Spleen (tissue), 11 donors: ENCODE measurements at regions not wholly inside any gene's neighbourhood (a gene's known extent, or its start where the extent isn't known, plus 50 kb on each side); places are given as distances from the start of the nearest gene placed in this dataset.
"Not testable (repeated sequence)": the region's sequence is repeated elsewhere in the genome, so short reads cannot be mapped to it uniquely, and the experiment has no call there.

Experiments used
- DNase-seq: peaks from one replicate; pipeline ENCODE4 v3.0.0-alpha.2; 2020
- H3K27ac ChIP-seq, 8 donors: fragments of 200-600 bp; sonication (generic) in 7 of 8; 1 replicate in 4 of 8; 2 replicates in 4 of 8; pipeline versions ENCODE4 v1.5.0 to v1.8.0; 2016 to 2021; ENCODE audit warnings: inconsistent platforms in 4 of 8, mild to moderate bottlenecking in 4 of 8, moderate library complexity in 1 of 8
- H3K27me3 ChIP-seq, 7 donors: fragments of 200-600 bp; sonication (generic) in 6 of 7; replicated peaks in 1 of 7; 1 replicate in 4 of 7; 2 replicates in 3 of 7; pipeline versions ENCODE4 v1.5.0 to v1.8.0; 2016 to 2021; ENCODE audit warnings: inconsistent platforms in 3 of 7, mild to moderate bottlenecking in 1 of 7
- H3K36me3 ChIP-seq, 6 donors: fragments of 200-600 bp; sonication (generic) in 5 of 6; 1 replicate in 4 of 6; 2 replicates in 2 of 6; pipeline versions ENCODE4 v1.5.0 to v1.8.0; 2016 to 2021; ENCODE audit warnings: inconsistent platforms in 2 of 6
- H3K4me1 ChIP-seq, 6 donors: fragments of 200-600 bp; sonication (generic) in 5 of 6; 1 replicate in 3 of 6; 2 replicates in 3 of 6; pipeline versions ENCODE4 v1.5.0 to v1.8.0; 2016 to 2021; ENCODE audit warnings: inconsistent platforms in 3 of 6
- H3K4me3 ChIP-seq, 8 donors: fragments of 200-600 bp; sonication (generic) in 7 of 8; 1 replicate in 4 of 8; 2 replicates in 4 of 8; pipeline versions ENCODE4 v1.5.0 to v1.8.0; 2016 to 2021; ENCODE audit warnings: inconsistent platforms in 4 of 8, mild to moderate bottlenecking in 4 of 8, moderate library complexity in 2 of 8
- H3K9me3 ChIP-seq, 8 donors: fragments of 200-600 bp; sonication (generic) in 7 of 8; 1 replicate in 4 of 8; 2 replicates in 4 of 8; pipeline versions ENCODE4 v1.5.0 to v1.8.0; 2016 to 2021; ENCODE audit warnings: inconsistent platforms in 4 of 8
- POLR2A ChIP-seq, 3 donors: fragments of 450-650 bp; IDR thresholded peaks; one replicate each; pipeline ENCODE4 v1.5.1; 2017; ENCODE audit warnings: antibody characterized with exemption in 3 of 3, mild to moderate bottlenecking in 1 of 3
- POLR2AphosphoS5 ChIP-seq, 3 donors: sonication (generic); formaldehyde crosslinking; IDR thresholded peaks; one replicate each; pipeline ENCODE4 v1.5.1; 2017; ENCODE audit warnings: antibody characterized with exemption in 3 of 3
- WGBS, 5 donors: extraction: QIAGEN DNeasy Blood & Tissue Kit in 3 of 5; methylation state at CpG; one replicate each; pipeline versions ENCODE4 v1.1.5 to v1.1.7; 2013 to 2018; 5-methylcytosine and 5-hydroxymethylcytosine counted together
- intact Hi-C: fragments of 100-400 bp; cut with DNase I; formaldehyde crosslinking; loops from one replicate; pipeline ENCODE4 v1.15.0; 2023; ENCODE audit warnings: low total_unique reads
- TF ChIP-seq, protein P1 (sequence below), 11 experiments: fragments of 200-600 bp in 7 of 11; fragments of 450-650 bp in 4 of 11; sonication (generic) in 4 of 11; IDR thresholded peaks in 8 of 11; conservative IDR thresholded peaks in 3 of 11; 1 replicate in 7 of 11; 2 replicates in 4 of 11; pipeline versions ENCODE4 v1.4.0 to v1.8.0; 2016 to 2021; ENCODE audit warnings: antibody characterized with exemption in 11 of 11, inconsistent platforms in 4 of 11, mild to moderate bottlenecking in 1 of 11
- donor health status: healthy with polysubstance abuse.
- donor health status: DM: no; HTN: no; CAD: no; lungs with moderate emphysema.
- donor health status: DM: no; HTN: no; CAD: no.
- donor health status: Bipolar disorder and iron deficiency.
- donor health status: healthy.
- donor health status: DM: no; HTN: no; CAD: no.
- donor health status: DM: yes; HTN: yes; CAD: no.

DNA sequence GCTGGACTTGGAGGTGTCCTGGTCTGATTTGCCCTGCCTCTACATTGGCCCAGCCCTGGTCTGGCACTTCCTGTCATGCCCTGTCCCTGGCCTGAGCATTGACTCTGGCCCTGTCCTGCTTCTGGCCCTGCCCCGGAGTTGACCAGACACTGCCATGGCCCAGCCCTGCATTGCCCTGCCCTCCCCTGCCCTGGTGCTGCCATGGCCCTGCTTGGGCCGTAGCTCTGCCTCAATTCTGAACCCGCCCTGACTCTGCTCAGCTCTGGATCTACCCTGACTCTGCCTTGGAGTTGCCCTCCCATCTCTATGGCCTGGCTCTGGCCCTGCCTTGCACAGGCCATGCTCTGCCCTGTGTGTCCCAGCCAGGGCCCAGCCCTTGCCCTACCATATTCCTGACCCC is 647.1 kb downstream of the ZNF37A start:
- no peak for DNase-seq
- Histone ChIP-seq H3K4me3 (no peak overlapping the region), H3K36me3 (no peaks in the 10 kb centered on the region), H3K9me3 (peaks cover 0 to 63% (median 20%) of the 10 kb centered on the region in 8 donors), H3K4me1 (no peaks in the 10 kb centered on the region), H3K27me3 (no peaks in the 10 kb centered on the region), H3K27ac (no peak overlapping the region)
- TF ChIP-seq, protein P1, sequence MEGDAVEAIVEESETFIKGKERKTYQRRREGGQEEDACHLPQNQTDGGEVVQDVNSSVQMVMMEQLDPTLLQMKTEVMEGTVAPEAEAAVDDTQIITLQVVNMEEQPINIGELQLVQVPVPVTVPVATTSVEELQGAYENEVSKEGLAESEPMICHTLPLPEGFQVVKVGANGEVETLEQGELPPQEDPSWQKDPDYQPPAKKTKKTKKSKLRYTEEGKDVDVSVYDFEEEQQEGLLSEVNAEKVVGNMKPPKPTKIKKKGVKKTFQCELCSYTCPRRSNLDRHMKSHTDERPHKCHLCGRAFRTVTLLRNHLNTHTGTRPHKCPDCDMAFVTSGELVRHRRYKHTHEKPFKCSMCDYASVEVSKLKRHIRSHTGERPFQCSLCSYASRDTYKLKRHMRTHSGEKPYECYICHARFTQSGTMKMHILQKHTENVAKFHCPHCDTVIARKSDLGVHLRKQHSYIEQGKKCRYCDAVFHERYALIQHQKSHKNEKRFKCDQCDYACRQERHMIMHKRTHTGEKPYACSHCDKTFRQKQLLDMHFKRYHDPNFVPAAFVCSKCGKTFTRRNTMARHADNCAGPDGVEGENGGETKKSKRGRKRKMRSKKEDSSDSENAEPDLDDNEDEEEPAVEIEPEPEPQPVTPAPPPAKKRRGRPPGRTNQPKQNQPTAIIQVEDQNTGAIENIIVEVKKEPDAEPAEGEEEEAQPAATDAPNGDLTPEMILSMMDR (IDR thresholded peaks at IDR 0.05 in 8 of 11, conservative IDR thresholded peaks at IDR 0.05 in 3 of 11) = no peak
- no peak for TF ChIP-seq POLR2A (IDR thresholded peaks at IDR 0.05)
- no peak for TF ChIP-seq POLR2AphosphoS5 (IDR thresholded peaks at IDR 0.05)
- intact Hi-C loops = no loop called here
- 33 to 95% (median 80%) methylated on average over 1 to 3 of the region's 3 CpGs for WGBS, 5 donors

DNA sequence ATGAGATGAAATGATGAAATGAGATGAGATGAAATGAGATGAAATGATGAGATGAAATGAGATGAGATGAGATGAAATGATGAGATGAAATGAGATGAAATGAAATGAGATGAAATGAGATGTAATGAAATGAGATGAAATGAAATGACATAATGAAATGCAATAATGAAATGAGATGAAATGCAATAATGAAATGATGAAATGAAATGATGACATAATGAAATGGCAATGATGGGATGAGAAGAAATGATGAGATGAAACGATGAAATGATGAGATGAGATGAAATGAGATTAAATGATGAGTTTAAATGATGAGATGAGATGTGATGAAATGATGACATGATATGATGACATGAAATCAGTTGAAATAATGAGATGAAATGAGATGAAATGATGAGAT is 650.3 kb downstream of the ZNF37A start:
- H3K9me3 ChIP-seq = peaks cover 0 to 43% (median 12%) of the 10 kb centered on the region in 8 donors
- H3K4me3 ChIP-seq, H3K27me3 ChIP-seq, H3K4me1 ChIP-seq, H3K36me3 ChIP-seq, intact Hi-C loops, DNase-seq, H3K27ac ChIP-seq: not testable (repeated sequence)
- 40 to 63% (median 48%) methylated on average over 1 of the region's 1 CpG for WGBS, 5 donors

DNA sequence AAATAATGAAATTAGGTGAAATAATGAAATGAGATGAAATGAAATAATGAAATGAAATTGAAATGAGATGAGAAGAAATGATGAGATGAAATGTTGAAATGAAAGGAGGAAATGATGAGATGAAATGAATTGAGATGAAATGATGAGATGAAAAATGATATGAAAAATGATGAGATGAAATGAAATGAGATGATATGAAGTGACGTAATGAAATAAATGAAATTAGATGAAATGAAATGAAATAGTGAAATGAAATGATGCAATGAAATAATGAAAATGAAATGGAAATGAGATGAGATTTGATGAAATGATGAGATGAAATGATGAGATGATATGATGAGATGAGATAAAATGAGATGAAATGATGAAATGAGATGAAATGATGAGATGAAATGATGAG is 651.9 kb downstream of the ZNF37A start:
- H3K9me3 ChIP-seq = peaks cover 0 to 30% (median 9%) of the 10 kb centered on the region in 8 donors
- H3K36me3 ChIP-seq, H3K27ac ChIP-seq, intact Hi-C loops, DNase-seq, H3K4me3 ChIP-seq, H3K27me3 ChIP-seq, H3K4me1 ChIP-seq: not testable (repeated sequence)
- 0 to 82% (median 75%) methylated on average over 1 of the region's 1 CpG for WGBS, 5 donors
